ENCODE measurements at regions not wholly inside any gene's neighbourhood (a gene's known extent, or its start where the extent isn't known, plus 50 kb on each side); places are given as distances from the start of the nearest gene placed in this dataset.
A peak's percentile ranks its signal among the peaks of the same experiment; 100 is the strongest.
"Not testable (repeated sequence)": the region's sequence is repeated elsewhere in the genome, so short reads cannot be mapped to it uniquely, and the experiment has no call there.

- TF ChIP-seq, protein P1, sequence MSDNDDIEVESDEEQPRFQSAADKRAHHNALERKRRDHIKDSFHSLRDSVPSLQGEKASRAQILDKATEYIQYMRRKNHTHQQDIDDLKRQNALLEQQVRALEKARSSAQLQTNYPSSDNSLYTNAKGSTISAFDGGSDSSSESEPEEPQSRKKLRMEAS (IDR thresholded peaks at IDR 0.05), result no peak
- no peak for TF ChIP-seq SP1 (IDR thresholded peaks at IDR 0.05; ENCODE audit: low read depth)
- TF ChIP-seq ZFX (IDR thresholded peaks at IDR 0.05), result no peak
- TF ChIP-seq CEBPB (IDR thresholded peaks at IDR 0.05; ENCODE audit: low read depth), result no peak
- TF ChIP-seq SIN3A (IDR thresholded peaks at IDR 0.05; ENCODE audit: low read depth), result no peak
These were observed 228.2 kb downstream of the STK31 start (continued) for GRCh38 chr7:23938215-23938614.

DNA sequence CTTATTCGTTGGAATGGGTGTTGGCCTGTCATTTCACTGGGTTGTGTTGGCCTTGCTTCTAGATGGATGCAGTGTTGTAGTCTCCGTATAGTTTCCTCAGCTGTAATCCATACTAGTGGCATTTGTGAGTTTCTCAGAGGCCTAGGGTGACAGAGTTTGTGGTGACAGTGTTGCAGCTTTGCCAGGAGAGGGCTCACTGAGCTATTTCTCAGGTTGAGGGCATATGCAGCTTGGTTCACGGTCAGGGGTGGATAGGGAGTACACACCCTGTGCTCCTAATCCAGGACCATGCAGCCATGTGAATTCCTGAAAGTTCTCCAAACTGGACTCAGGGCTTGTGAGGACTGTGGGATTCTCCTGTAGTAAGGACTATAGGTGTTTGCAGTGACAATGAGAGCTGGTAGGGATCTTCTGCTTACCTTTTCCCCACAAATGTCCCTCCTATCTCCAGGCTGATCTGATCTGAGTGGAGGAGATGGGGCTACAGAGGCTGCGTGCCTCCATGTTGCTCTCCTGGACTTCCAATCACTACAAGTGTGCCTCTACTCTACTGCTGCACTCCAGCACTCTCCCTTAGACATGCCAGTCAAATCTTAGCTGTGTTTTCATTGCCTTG, 229.0 kb downstream of the STK31 start:
- Histone ChIP-seq H2AFZ (ENCODE audit: low read depth, low read length, poor library complexity, severe bottlenecking) (peak overlapping the region; percentile 43), H3K4me3 (replicated peaks in 1 of 2; ENCODE audit: low read depth in 1 of 2, low read length in 2 of 2) (no peak overlapping the region), H3K9me3 (ENCODE audit: control insufficient read depth in 1 of 2, insufficient read depth in 1 of 2, low read depth in 1 of 2, low read length in 2 of 2) (no peaks in the 10 kb centered on the region), H3K36me3 (ENCODE audit: control insufficient read depth in 1 of 2, insufficient read depth in 2 of 2, low read length in 2 of 2) (no peaks in the 10 kb centered on the region), H3K27me3 (ENCODE audit: insufficient read depth, low read length) (no peaks in the 10 kb centered on the region), H3K9ac (ENCODE audit: low read length) (no peak overlapping the region), H3K27ac (ENCODE audit: low read depth, low read length) (no peak overlapping the region), H4K20me1 (ENCODE audit: insufficient read depth) (no peaks in the 10 kb centered on the region), H3K4me2 (ENCODE audit: low read length) (peak overlapping the region; percentile 20; the same call in 1 of the 2 replicates), H3K9me2 (ENCODE audit: insufficient read depth) (no peaks in the 10 kb centered on the region), H3K4me1 (ENCODE audit: control insufficient read depth in 1 of 2, insufficient read depth in 2 of 2, low read length in 2 of 2) (peaks cover 3 to 6% of the 10 kb centered on the region in 2 experiments; a peak in 2 of 4 replicates), H3K79me2 (ENCODE audit: insufficient read depth, low read length) (no peaks in the 10 kb centered on the region)
- peak; percentile 47 for DNase-seq (ENCODE audit: low read depth, low spot score)
- TF ChIP-seq CBX3 (IDR thresholded peaks at IDR 0.05; ENCODE audit: low read depth) (0 out of 2 replicates have a peak, but pooled peaks have one; percentile 12), REST (IDR thresholded peaks at IDR 0.05; ENCODE audit: low read depth) (no peak), SP1 (IDR thresholded peaks at IDR 0.05; ENCODE audit: low read depth) (no peak), CTCF (IDR thresholded peaks at IDR 0.05 in 2 of 3, conservative IDR thresholded peaks at IDR 0.05 in 1 of 3; ENCODE audit: borderline replicate concordance in 1 of 3, insufficient read depth in 1 of 3, low read depth in 2 of 3, low read length in 2 of 3) (peak; percentile 40 to 69 (median 68); a peak in 5 of 6 replicates), RAD21 (IDR thresholded peaks at IDR 0.05; ENCODE audit: low read depth) (peak; percentile 74)
- RAD21 ChIA-PET (ENCODE audit: low non-redundant PET in 1 of 2, low total read pairs in 2 of 2, uncharacterized antibody in 2 of 2, unreplicated experiment in 2 of 2), result no interaction called here
- BruUV-seq (replicated peaks), result no TSS peak
- peak; percentile 100 for ATAC-seq
- CTCF ChIA-PET, result interaction anchor here (0.7 to 1.8 kb wide), 9 partner anchors 29 to 784 kb away, joined by 3 to 11 read pairs (median 3); no protein-coding TSS in a partner anchor
- POLR2A ChIA-PET, result no interaction called here
- intact Hi-C loops (cut with micrococcal nuclease), result loop anchor here (2.0 to 10.0 kb wide), 3 partner anchors 368 to 726 kb away; no protein-coding TSS in a partner anchor

GRCh38 chr7:23939747-23940146, 229.7 kb downstream of the STK31 start:
- H3K9me2 ChIP-seq (ENCODE audit: insufficient read depth); H3K79me2 ChIP-seq (ENCODE audit: insufficient read depth, low read length); H3K9ac ChIP-seq (ENCODE audit: low read length); H3K36me3 ChIP-seq (ENCODE audit: control insufficient read depth in 1 of 2, insufficient read depth in 2 of 2, low read length in 2 of 2); H3K27me3 ChIP-seq (ENCODE audit: insufficient read depth, low read length); POLR2A ChIA-PET; H3K4me3 ChIP-seq (replicated peaks in 1 of 2; ENCODE audit: low read depth in 1 of 2, low read length in 2 of 2); H3K4me1 ChIP-seq (ENCODE audit: control insufficient read depth in 1 of 2, insufficient read depth in 2 of 2, low read length in 2 of 2); H3K4me2 ChIP-seq (ENCODE audit: low read length); H3K9me3 ChIP-seq (ENCODE audit: control insufficient read depth in 1 of 2, insufficient read depth in 1 of 2, low read depth in 1 of 2, low read length in 2 of 2); H2AFZ ChIP-seq (ENCODE audit: low read depth, low read length, poor library complexity, severe bottlenecking); ATAC-seq; BruUV-seq (replicated peaks); RAD21 ChIA-PET (ENCODE audit: low non-redundant PET in 1 of 2, low total read pairs in 2 of 2, uncharacterized antibody in 2 of 2, unreplicated experiment in 2 of 2); H3K27ac ChIP-seq (ENCODE audit: low read depth, low read length); H4K20me1 ChIP-seq (ENCODE audit: insufficient read depth); DNase-seq (ENCODE audit: low read depth, low spot score): not testable (repeated sequence)
- intact Hi-C loops (cut with micrococcal nuclease), result loop anchor here (2.0 to 10.0 kb wide), 4 partner anchors 73 to 725 kb away; no protein-coding TSS in a partner anchor
- CTCF ChIA-PET, result interaction anchor here (0.6 to 1.8 kb wide), 3 partner anchors 38 to 442 kb away, joined by 4 to 11 read pairs (median 9); no protein-coding TSS in a partner anchor
